GM12878 (cell line): ENCODE measurements at regions not wholly inside any gene's neighbourhood (a gene's known extent, or its start where the extent isn't known, plus 50 kb on each side); places are given as distances from the start of the nearest gene placed in this dataset.

Source experiments
- ATAC-seq: fragments of 200-7000 bp; cut with Tn5 transposase; 3 replicates; pipeline ENCODE4 v1.9.1; 2020; ENCODE audit warnings: mild to moderate bottlenecking, moderate library complexity
- BruUV-seq: library from RNA; stranded (reverse); fragments of 400-500 nt; replicated peaks from 2 replicates; lab custom pipeline; 2021; lab: Mats Ljungman, UMichigan
- CTCF ChIA-PET: fragments of 300-600 bp; sonication (Branson Sonifier 250); formaldehyde crosslinking; extraction: SDS; loops from one replicate; lab custom pipeline; 2021; ENCODE audit warnings: inconsistent platforms; lab: Yijun Ruan, JAX
- POLR2A ChIA-PET: fragments of 350-600 bp; formaldehyde crosslinking; extraction: SDS; loops from one replicate; lab custom pipeline; 2021; ENCODE audit warnings: inconsistent platforms; lab: Charles Lee
- RAD21 ChIA-PET: fragments of 300-600 bp; sonication (Branson Sonifier 250); formaldehyde crosslinking; loops from one replicate; lab custom pipeline; 2023; ENCODE audit warnings: antibody characterized with exemption; ENCODE audit not compliant: unreplicated experiment; lab: Charles Lee
- SMC1A ChIA-PET: fragments of 300-600 bp; sonication (Branson Sonifier 250); formaldehyde crosslinking; loops from one replicate; lab custom pipeline; 2023; ENCODE audit not compliant: unreplicated experiment, uncharacterized antibody; lab: Charles Lee
- DNase-seq: peaks from one replicate; pipeline ENCODE4 v3.0.0-alpha.2; 2011; ENCODE audit warnings: low read depth, low spot score
- FAIRE-seq: peaks from 3 replicates; lab custom pipeline; 2011; peaks lifted over from hg19 to GRCh38; lab: Jason Lieb, UNC
- H2AFZ ChIP-seq: 2 replicates; pipeline ENCODE4 v1.6.0; 2011; ENCODE audit warnings: low read depth, low read length, control low read depth; ENCODE audit not compliant: control insufficient read depth
- H3K27ac ChIP-seq: 2 replicates; pipeline ENCODE4 v1.5.1; 2011; ENCODE audit warnings: control low read depth; ENCODE audit not compliant: control insufficient read depth, insufficient read depth
- H3K27me3 ChIP-seq, 2 experiments: replicated peaks in 1 of 2; 2 replicates each; pipeline versions ENCODE4 v1.6.0 to v1.6.1; 2011; ENCODE audit warnings: low read length in 1 of 2; ENCODE audit not compliant: control insufficient read depth in 2 of 2, insufficient read depth in 2 of 2
- H3K36me3 ChIP-seq, 2 experiments: 2 replicates each; pipeline ENCODE4 v1.5.1; 2011; ENCODE audit warnings: low read length in 1 of 2; ENCODE audit not compliant: control insufficient read depth in 2 of 2, insufficient read depth in 2 of 2
- H3K4me1 ChIP-seq: 2 replicates; pipeline ENCODE4 v1.6.1; 2011; ENCODE audit warnings: mild to moderate bottlenecking, low read length, moderate library complexity, mixed read lengths; ENCODE audit not compliant: control insufficient read depth, insufficient read depth
- H3K4me2 ChIP-seq: 2 replicates; pipeline ENCODE4 v1.6.0; 2011; ENCODE audit warnings: control low read depth; ENCODE audit not compliant: control insufficient read depth, insufficient read depth
- H3K4me3 ChIP-seq: fragments of 200-600 bp; sonication (generic); 2 replicates; pipeline ENCODE4 v1.5.1; 2016
- H3K79me2 ChIP-seq: 2 replicates; pipeline ENCODE4 v1.6.0; 2011; ENCODE audit warnings: low read length; ENCODE audit not compliant: control insufficient read depth, insufficient read depth
- H3K9ac ChIP-seq: 2 replicates; pipeline ENCODE4 v1.8.0; 2011; ENCODE audit warnings: low read length, control low read depth, mixed read lengths; ENCODE audit not compliant: control insufficient read depth, insufficient read depth
- H3K9me3 ChIP-seq: replicated peaks from 3 replicates; pipeline ENCODE4 v1.5.1; 2011; ENCODE audit warnings: mild to moderate bottlenecking, low read length; ENCODE audit not compliant: control insufficient read depth, insufficient read depth
- H4K20me1 ChIP-seq: 2 replicates; pipeline ENCODE4 v1.6.0; 2011; ENCODE audit not compliant: control insufficient read depth, insufficient read depth
- ATF7 ChIP-seq: fragments of 450-650 bp; IDR thresholded peaks from 2 replicates; pipeline ENCODE4 v1.6.1; 2016; ENCODE audit warnings: low read depth, mild to moderate bottlenecking
- CBFB ChIP-seq: IDR thresholded peaks from 2 replicates; pipeline ENCODE4 v1.6.1; 2016; ENCODE audit warnings: antibody characterized with exemption, low read depth
- FOXM1 ChIP-seq: IDR thresholded peaks from 2 replicates; pipeline ENCODE4 v1.6.1; 2012; ENCODE audit warnings: low read depth, mild to moderate bottlenecking, inconsistent platforms, low read length, moderate library complexity
- JUNB ChIP-seq: IDR thresholded peaks from 2 replicates; pipeline ENCODE4 v1.6.1; 2016; ENCODE audit warnings: antibody characterized with exemption, mild to moderate bottlenecking
- KLF5 ChIP-seq: fragments of 450-650 bp; IDR thresholded peaks from 2 replicates; pipeline ENCODE4 v1.6.1; 2014; ENCODE audit warnings: mild to moderate bottlenecking; ENCODE audit not compliant: partially characterized antibody
- MEF2B ChIP-seq: fragments of 450-650 bp; IDR thresholded peaks from 2 replicates; pipeline ENCODE4 v1.6.1; 2018; ENCODE audit warnings: mild to moderate bottlenecking, moderate library complexity; ENCODE audit not compliant: partially characterized antibody, poor library complexity, severe bottlenecking
- RB1 ChIP-seq: fragments of 450-650 bp; formaldehyde crosslinking; IDR thresholded peaks from 2 replicates; pipeline ENCODE4 v1.6.1; 2017; ENCODE audit warnings: mild to moderate bottlenecking, borderline replicate concordance
- SIN3A ChIP-seq: IDR thresholded peaks from 2 replicates; pipeline ENCODE4 v1.6.1; 2012; ENCODE audit warnings: low read depth, low read length, improper control_type of control experiment
- SPI1 ChIP-seq: IDR thresholded peaks from 2 replicates; pipeline ENCODE4 v1.6.1; 2011; ENCODE audit warnings: low read depth, mild to moderate bottlenecking, low read length, moderate library complexity, borderline replicate concordance; ENCODE audit not compliant: insufficient read depth
- ZZZ3 ChIP-seq: IDR thresholded peaks from 2 replicates; pipeline ENCODE4 v1.6.1; 2011; ENCODE audit warnings: low read depth; ENCODE audit not compliant: control insufficient read depth, insufficient read length
- WGBS: methylation state at CpG from one replicate; pipeline ENCODE4 v1.1.6; 2016; ENCODE audit warnings: low lambda C conversion rate; ENCODE audit not compliant: insufficient replicate concordance, insufficient coverage; ENCODE audit errors: missing lambda C conversion rate; 5-methylcytosine and 5-hydroxymethylcytosine counted together
- in situ Hi-C: fragments of 300-500 bp; cut with MboI; formaldehyde crosslinking; loops from 9 replicates; pipeline ENCODE4 v1.14.3; 2018; ENCODE audit warnings: mixed read lengths
- intact Hi-C: fragments of 100-400 bp; cut with micrococcal nuclease; formaldehyde crosslinking; loops from one replicate; pipeline ENCODE4 v1.14.2; 2022; ENCODE audit not compliant: unreplicated experiment

- Histone ChIP-seq H3K27ac (no peak overlapping the region), H4K20me1 (no peaks in the 10 kb centered on the region), H2AFZ (no peak overlapping the region), H3K27me3 (no peaks in the 10 kb centered on the region), H3K36me3 (no peaks in the 10 kb centered on the region), H3K79me2 (no peaks in the 10 kb centered on the region), H3K9me3 (no peaks in the 10 kb centered on the region), H3K4me1 (no peaks in the 10 kb centered on the region), H3K4me2 (no peak overlapping the region), H3K4me3 (no peak overlapping the region), H3K9ac (no peak overlapping the region)
- SMC1A ChIA-PET = no interaction called here
- BruUV-seq = no TSS peak
- DNase-seq (no peak), FAIRE-seq (no peak), ATAC-seq (no peak)
- POLR2A ChIA-PET = no interaction called here
- intact Hi-C loops = no loop called here
- 57% methylated on average over 8 of the region's 8 CpGs for WGBS
- in situ Hi-C loops = no loop called here
- TF ChIP-seq ATF7 (no peak), KLF5 (no peak), FOXM1 (no peak), ZZZ3 (no peak), CBFB (no peak), SIN3A (no peak), MEF2B (no peak), JUNB (no peak), RB1 (no peak)
- CTCF ChIA-PET = no interaction called here
- RAD21 ChIA-PET = no interaction called here
These were observed 527.4 kb upstream of the REG3G start for GRCh38 chr2:78498125-78498524.

- Histone ChIP-seq H3K36me3 (no peaks in the 10 kb centered on the region), H3K27ac (no peak overlapping the region), H3K27me3 (no peaks in the 10 kb centered on the region), H3K4me3 (no peak overlapping the region), H3K9ac (no peak overlapping the region), H4K20me1 (no peaks in the 10 kb centered on the region), H3K79me2 (no peaks in the 10 kb centered on the region), H3K9me3 (no peaks in the 10 kb centered on the region), H3K4me1 (no peaks in the 10 kb centered on the region), H2AFZ (no peak overlapping the region), H3K4me2 (no peak overlapping the region)
- in situ Hi-C loops = no loop called here
- ATAC-seq (no peak), FAIRE-seq (no peak), DNase-seq (no peak)
- BruUV-seq = no TSS peak
- ChIA-PET SMC1A (no interaction called here), CTCF (no interaction called here), POLR2A (no interaction called here), RAD21 (no interaction called here)
- WGBS = 52% methylated on average over 1 of the region's 1 CpG
- intact Hi-C loops = no loop called here
- no peak for TF ChIP-seq SPI1
These were observed 519.2 kb upstream of the REG3G start for GRCh38 chr2:78506301-78506700.
